HG03521 (cell line): ENCODE measurements at regions not wholly inside any gene's neighbourhood (a gene's known extent, or its start where the extent isn't known, plus 50 kb on each side); places are given as distances from the start of the nearest gene placed in this dataset.

Experiments used
- ATAC-seq: cut with Tn5 transposase; IDR thresholded peaks from one replicate; pipeline ENCODE4 v1.9.1; 2021; ENCODE audit warnings: mild to moderate bottlenecking, moderate library complexity; ENCODE audit not compliant: unreplicated experiment

DNA sequence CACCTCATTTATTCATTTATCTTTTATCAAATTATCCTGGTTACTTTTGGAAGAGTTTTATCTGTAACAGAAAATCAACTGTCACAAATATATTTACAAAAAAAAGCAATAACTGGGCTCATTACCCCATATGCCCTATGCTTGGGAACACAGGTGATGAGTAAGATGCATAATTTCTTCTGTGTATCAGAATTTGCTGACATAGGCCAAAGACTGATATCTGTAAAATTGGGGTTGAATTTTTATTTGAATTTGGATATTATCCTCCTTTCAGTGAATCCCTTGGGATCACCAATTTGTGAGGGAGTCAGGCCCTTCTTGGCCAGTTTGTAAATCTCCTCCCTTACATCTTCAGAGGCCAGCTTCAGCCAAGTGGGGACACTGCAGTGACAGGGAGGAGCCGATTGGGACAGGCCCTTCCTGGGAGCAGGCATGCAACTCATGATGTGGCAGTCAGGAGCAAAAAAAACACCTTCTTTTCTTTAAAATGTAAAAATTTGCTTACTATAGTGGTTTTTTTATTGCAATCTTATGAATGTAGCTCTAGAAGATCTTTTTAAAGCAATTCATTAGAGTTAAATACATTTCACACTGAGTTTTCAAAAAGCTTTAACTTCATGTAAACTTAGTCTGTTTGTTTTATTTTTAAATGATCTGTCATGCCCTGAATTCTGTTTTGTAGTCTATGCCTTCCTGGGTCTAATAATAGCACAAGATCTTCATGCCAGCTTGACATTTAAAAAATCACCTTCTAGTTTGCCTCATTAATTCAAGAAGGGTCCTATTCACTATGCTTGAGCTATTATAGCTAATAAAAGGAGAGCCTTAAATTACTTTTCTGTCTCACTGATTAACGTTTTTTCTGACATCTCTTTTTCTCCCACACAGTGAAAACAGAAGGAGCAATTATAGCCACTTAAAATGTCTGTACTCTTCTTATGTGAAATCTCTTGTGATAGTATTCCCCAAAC is 136.6 kb upstream of the SPRY1 start:
- ATAC-seq = no peak

DNA sequence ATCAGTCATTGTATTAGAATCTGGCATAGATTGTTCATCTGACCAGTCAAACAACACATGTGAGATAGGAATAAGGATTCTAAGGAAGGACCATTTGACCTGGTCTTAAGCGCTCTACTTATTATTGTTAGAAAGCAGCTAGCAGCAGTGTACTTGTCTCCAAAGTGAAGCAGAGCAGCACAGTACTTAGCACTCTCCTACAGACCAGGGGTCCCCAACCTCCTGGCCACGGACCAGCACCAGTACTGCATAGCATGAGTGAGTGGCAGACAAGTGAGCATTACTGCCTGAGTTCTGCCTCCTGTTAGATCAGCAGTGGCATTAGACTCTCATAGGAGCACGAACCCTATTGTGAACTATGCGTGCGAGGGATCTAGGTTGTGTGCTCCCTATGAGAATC is 135.9 kb upstream of the SPRY1 start:
- ATAC-seq = no peak

DNA sequence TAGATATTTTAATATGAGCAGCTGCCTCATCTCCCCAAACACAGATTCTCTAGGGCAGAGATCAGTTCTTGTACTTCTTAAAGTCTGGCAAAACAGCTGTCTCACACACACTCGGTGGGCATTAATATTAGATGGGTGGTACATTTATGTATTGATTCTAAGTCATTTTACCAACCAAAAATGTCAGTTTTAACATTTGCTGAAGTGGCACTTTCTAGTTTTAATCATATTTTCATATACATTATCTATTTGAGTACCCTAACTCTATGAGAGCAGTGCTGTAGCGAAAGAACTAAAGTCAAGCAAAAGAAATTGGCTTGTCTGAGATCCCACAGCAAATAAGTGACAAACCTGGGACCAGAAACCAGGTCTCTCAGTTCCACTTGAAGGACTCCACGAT is 134.5 kb upstream of the SPRY1 start:
- no peak for ATAC-seq

DNA sequence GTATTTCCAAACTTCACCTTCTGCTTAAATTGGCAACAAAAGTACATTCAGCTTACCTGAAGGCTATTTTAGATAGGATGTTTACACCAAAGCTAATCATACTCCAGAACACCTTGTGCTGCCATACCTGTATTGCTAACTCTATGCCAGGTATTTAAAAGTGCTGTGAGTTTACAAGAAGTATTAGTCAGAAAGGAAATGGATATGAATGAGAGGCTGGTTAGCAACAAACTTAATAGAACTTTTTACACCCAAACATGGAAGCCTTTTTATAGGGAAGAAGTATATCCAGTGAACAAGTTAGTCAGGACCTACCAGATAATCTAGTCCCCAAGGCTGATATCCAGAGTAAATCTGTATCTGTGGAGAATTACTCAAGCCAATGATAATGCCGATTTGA is 131.2 kb upstream of the SPRY1 start:
- ATAC-seq = no peak

DNA sequence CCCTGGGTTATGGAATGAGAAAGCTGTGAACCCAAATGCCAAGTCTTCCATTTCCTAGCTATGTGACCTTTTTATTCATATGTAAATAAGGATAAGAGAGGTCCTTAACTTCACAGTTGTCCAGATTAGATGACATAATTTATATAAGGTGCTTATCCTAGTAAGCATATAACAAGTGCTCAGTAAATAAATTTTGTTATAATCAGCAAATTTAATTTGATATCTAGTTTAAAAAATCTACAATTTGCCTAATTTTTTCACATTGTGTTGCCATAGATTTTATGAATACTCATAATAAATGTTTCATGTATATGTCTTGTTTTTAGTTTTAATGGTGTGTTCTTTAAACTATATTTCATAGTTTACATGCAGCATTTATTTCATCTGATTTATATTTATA is 130.4 kb upstream of the SPRY1 start:
- ATAC-seq = no peak

DNA sequence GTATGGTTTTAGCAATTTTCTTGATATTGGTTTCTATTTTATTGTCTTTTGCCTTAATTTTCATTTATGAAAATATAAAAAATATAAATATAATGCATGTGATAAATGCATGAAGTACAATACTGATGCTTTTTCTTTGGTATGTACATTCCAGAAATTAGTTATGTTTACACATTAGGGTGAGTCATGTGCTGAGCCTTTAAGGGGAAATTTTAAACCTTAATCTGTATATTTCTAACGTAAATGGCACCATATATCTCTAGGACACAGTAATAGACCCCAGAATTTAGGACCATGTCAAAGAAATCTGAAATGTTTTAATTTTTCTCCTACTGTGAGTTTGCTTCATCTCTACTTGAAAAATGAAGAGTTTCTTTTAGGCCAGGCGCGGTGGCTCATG is 117.8 kb upstream of the SPRY1 start:
- no peak for ATAC-seq

DNA sequence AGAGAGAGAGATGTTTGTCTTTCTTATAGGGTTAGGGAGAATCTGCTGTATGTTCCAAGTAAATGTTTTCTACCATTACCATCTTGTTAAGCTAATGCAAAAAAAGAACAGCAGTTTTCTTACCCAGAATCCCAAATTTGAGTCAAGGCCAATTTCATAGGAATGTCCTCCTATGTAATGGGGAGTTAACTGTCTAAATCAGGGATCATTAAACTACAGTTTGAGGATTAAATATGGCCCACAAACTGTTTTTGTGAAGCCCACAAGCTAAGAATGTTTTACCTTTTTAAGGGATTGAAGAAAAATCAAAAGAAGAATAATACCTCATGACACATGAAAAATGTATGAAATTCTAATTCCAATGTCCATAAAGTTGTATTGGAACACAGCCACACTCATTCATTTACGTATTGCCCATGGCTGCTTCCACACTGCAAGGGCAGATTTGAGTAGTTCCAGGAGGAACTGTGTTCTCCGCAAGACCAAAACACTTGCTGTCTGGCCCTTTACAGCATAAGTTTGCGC is 113.2 kb upstream of the SPRY1 start:
- ATAC-seq = no peak

DNA sequence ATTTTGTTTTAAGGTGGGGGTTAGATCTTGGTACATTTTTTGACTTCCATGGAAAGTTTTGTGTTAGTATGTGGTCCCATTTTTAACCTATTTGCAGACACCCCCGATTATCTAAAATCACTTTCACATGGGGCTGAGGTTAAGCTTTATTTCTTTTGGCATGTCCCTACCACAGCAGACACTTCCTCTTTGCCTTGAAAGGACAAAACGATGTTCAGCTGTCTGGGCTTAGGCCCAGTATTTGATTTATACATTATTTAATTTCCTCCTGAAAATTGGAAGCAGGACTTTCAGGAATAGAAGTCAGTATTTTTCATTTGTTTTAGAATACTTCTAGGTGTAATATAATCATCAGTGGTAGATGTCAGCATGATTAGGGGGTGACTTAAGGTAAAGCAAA is 112.4 kb upstream of the SPRY1 start:
- no peak for ATAC-seq

DNA sequence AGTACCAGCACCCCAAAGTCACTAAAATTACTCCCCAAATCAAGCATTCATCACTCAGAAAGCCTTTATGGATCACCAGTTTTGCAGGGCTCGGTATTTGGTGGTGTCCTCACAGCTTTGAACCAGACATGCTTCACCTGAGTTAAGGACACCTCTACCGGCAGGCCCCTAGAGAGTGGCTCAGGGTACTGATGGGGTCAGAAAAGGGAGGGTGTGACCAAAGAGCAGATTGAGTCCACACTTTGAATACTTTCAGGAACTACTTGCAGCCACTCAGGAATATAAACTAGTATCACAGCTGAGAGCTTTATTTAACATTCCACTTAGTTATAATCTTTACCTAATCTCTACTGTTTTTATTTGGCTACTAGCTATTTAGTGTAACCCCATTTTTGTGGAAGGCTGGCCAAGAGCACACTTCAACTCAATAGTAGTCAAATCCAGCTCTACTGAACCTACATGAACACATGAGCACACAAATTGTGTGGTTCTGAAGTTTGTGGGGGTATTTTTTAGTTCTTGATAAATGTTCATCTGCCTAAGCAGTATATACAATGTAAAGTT is 109.6 kb upstream of the SPRY1 start:
- no peak for ATAC-seq

DNA sequence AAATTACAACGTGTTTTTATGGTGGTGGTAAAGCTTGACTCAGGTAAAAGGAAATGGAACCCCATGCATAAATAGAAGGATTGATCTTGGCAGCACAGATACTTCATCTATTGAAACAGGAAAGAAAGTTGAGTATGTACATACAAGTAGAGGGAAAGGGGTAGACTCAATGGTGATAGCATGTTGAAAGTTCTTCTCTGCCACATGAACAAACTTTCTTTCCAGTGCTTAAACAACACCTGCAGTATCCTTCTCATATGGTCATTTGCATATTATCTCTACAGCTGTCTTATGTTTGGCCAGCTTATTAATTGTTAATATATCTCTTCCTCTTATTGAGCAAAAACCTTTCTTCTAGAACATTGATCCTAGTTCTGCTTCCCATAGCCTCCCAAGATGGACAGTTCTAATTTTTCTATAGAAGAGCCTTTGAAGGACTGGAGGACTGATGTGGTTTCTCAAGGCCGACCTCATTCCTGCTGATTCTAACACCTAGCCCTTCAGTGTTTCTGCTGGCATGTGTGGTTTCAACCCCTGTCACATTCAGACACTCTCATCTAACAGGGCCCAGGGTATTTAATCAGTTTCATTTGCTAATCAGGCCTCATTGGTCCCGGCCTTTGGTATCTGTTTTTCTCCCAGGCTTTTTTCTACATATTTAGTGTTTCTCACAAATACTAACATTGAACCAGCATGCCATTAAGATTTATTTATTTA is 108.1 kb upstream of the SPRY1 start:
- no peak for ATAC-seq

DNA sequence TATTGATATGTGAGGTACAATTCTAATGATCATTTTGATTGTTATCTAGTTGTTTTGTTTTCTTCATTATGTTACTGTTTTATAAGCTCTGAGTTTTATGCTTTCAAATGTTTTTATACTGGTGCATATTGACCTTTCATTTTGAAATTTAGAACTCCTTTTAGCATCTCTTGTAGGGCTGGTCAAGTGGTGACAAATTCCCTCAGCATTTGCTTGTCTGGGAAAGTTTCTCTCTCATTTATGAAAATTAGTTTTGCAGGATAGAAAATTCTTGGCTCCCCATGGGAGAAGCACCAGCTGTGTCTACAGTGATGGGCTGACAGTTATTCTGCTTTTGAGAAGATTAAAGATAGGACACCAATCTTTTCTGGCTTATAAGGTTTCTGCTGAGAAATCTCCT is 105.3 kb upstream of the SPRY1 start:
- ATAC-seq = no peak

DNA sequence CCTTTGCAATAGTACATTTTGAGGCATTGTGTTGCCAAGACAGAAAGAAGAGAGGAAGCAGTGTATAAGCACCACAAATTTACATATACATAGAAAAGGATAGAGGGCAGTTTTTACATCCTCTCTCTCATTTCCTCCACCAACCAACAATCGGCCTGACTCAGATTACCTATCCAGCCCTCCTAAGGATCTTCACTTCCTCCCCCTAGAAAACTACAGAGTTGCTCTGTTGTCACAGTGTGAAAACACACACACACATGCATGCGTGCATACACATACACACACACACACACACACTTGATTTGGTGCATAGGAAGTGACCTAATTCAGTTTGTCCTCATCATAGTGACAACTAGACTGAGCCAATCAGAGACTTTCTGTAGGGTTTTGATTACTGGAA is 98.8 kb upstream of the SPRY1 start:
- ATAC-seq = no peak

DNA sequence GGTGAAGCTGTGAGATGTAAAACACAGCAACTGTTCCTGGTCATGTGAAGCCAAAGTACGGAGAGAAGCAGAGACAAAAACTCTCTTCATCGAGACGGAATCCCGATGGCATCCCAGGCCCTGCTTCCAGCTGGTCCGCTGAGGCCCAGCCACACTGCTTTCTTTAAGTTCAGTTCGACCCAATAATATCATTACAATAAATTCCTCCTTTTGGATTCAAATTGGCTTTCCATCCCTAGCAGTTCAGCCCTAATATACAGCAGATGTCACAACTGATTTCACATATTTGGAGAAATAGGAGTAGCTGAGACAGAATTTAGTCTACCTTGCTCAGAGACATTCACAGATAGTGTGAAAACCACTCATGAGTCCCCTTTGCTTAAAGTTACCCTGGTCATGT is 98.3 kb upstream of the SPRY1 start:
- no peak for ATAC-seq

DNA sequence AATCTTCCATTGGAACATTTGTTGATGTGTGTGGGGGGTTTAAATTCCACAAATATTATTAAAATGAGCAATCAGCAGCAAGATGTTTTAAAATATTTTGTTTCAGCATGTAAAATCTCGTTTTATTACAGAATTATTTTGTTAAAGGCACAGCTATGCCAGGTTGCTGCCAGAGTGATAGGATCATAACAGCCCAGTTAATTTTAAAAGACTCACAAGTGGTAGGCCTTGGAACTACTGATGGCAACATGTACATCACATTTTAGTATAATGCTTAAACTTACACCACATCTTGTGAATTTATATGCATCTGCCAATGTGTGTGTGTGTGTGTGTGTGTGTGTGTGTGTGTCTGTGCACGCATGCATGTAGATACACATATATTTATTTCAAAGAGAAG is 97.8 kb upstream of the SPRY1 start:
- no peak for ATAC-seq

DNA sequence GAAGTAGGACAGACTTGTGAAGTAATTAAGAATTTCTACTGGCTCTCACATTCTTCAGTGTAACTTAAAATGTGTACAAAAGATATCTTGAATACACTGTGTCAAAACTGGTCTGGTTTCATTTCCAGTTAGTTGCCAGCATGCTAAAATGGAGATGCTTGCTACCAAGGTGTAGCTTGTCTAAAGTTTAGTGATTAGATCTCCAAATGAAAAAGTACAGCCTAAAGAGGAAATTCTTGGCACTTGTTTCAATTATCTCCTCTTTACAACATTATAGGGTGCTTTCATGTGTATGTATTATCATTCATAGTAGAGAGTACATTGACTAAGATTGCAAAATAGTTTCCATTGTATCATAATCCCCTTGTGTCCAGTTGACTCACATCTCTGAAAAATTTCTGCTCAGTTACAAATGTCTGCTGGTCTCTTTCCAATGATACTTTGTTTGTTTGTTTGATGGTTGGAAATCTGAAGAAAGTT is 97.3 kb upstream of the SPRY1 start:
- ATAC-seq = no peak

DNA sequence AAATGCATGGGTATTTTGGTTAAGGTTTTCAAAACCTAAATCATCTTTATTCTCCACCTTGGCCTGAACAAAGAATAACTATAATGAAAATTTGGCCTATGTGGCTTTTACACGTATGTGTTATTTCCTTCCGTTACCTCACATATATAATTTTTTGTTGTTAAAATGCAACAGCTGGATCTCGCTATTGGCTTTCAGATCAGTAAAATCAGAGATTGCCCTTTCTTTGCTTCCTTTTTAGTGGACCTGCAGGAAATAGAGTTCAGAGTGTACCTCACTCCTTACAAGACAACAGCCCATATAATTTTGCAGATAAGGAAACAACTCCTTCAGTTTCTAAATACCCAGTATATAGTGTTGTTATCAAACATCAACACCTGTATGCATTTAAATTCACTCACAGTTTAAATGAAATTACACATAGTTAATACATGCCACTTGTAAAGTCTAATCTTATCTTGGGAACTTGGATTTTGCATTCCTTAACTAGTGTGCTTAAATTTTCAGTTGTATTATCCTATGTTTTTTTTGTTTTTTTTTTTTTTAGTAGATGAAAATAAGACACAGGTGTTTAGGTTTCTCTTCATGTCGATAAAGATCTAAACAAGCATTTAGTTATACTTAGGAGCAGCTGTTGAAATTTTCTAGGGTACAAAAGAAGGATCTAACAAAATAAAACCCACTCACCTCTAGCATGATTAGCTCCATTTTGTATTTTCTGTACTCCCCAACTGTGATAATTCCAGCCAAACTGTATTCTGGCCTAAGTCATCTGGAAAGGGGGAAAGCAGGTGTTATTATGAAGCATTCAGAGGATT is 96.2 kb upstream of the SPRY1 start:
- no peak for ATAC-seq

DNA sequence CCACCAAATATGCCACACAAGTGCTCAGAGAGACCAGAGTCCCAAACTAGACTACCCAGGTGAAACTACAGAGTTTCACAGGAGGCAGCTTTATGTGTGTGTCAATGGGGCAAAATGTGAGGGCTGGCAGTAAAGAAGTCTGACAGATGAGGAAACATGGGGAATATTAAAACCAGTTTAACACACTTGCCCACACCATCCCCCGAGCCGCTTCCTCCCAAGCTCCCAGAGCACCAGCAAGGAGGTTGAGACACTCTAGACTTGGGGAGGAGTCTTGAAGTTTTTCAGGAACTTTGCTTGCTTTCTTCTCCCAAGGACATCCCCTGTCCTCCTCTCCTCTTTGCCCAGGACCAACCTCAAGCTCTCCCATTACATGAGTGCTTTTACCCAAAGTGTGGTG is 94.7 kb upstream of the SPRY1 start:
- ATAC-seq = no peak

DNA sequence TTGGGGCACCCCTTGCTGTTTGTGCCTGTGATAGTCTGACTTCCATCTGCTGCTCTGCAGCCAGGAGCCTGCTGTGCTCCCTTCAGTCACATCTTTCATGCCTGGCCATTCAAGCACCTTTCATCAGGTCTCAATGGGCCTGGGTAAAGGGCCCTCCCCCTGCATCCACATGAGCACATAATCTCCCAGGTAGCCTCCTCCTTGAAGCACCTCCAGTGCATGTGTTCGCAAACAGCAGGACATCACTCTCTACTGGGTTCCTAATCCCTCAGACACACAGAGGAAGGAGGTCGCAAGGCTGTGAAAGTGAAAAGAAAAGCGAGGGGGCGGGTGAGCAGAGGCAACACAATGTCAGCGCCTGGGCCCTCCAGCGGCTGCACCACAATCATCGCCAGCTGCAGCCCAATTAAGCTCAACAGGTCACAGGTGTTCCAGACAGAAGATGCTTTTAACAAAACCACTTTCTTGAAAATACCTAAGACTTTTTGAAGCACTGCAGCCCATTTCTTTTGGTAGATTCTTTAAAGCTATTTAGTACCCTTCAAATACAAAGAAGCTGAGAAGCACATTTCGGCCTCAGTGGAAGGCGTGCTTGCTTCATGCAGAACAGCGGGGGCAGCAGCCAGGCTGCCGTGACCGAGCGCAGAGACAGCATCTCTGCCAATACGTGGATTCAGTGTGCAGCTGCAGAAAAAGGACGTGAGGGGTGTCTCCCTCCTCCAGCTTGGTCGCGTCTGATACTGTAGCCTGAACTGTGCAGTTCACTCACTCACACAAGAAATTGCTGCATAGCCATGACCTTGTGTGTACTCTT is 92.2 kb upstream of the SPRY1 start:
- no peak for ATAC-seq

DNA sequence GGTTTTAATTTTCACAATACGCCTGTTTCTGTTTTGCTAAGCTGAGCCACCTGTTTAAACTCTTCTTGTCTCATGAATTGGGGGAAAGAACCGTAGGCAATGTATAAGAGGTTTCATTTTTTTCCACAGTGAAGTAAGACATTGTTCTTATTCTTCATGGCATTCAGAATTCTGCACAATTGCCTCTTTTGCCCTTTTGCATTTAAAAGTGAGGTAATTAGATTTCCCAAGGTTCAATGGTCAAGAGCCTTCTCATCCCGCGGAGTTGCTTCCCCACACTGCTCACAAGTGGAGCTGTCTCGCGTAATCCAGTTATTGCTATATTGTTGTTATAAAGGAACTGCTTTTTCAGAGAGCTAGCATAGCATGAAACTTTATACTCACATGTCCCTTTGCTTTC is 90.9 kb upstream of the SPRY1 start:
- ATAC-seq = no peak

DNA sequence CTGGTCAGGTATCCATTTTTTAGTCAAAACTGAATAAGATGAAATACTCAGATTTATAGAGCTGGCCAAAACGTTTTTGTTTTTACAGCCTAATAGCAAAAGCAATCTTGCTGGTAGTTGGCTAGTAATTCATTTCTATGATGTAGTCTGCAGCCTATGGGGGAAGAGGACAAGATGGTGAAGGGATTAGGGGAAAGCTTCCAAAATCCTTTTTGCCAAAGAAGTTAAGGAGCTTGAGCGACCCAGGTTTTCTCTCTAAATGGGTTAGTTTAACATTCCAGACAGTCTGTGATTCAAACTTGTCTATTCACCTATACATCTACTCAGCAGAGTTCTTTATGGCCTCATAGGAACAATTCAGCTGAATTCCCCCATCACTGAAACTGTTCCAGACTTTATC is 89.8 kb upstream of the SPRY1 start:
- no peak for ATAC-seq
